Loucy (cell line): ENCODE measurements at regions not wholly inside any gene's neighbourhood (a gene's known extent, or its start where the extent isn't known, plus 50 kb on each side); places are given as distances from the start of the nearest gene placed in this dataset.

Experiments used
- H2AFZ ChIP-seq: fragments of 200-600 bp; sonication (generic); 2 replicates; pipeline ENCODE4 v1.6.0; 2016; ENCODE audit warnings: antibody characterized with exemption, mild to moderate bottlenecking, low read length, moderate library complexity
- H3F3A ChIP-seq: fragments of 200-600 bp; 2 replicates; pipeline ENCODE4 v1.6.0; 2016; ENCODE audit warnings: antibody characterized with exemption, low read depth, mild to moderate bottlenecking
- H3K27me3 ChIP-seq: fragments of 200-600 bp; sonication (generic); 2 replicates; pipeline ENCODE4 v1.6.1; 2014; ENCODE audit warnings: low read length, mild to moderate bottlenecking; ENCODE audit not compliant: insufficient read depth, poor library complexity, severe bottlenecking
- H3K36me3 ChIP-seq: fragments of 200-600 bp; sonication (generic); 2 replicates; pipeline ENCODE4 v1.6.1; 2016; ENCODE audit warnings: low read length; ENCODE audit not compliant: insufficient read depth
- H3K4me1 ChIP-seq: fragments of 200-600 bp; sonication (generic); 2 replicates; pipeline ENCODE4 v1.5.1; 2014; ENCODE audit warnings: low read length, mild to moderate bottlenecking; ENCODE audit not compliant: insufficient read depth, poor library complexity, severe bottlenecking
- H3K4me2 ChIP-seq: fragments of 200-600 bp; sonication (generic); 2 replicates; pipeline ENCODE4 v1.6.0; 2014; ENCODE audit warnings: antibody characterized with exemption, low read length, low read depth, mild to moderate bottlenecking; ENCODE audit not compliant: poor library complexity, severe bottlenecking
- H3K4me3 ChIP-seq: fragments of 200-600 bp; sonication (generic); 2 replicates; pipeline ENCODE4 v1.5.1; 2014; ENCODE audit warnings: low read length, mild to moderate bottlenecking, mixed read lengths; ENCODE audit not compliant: poor library complexity, severe bottlenecking
- H3K79me2 ChIP-seq: fragments of 200-600 bp; sonication (generic); 2 replicates; pipeline ENCODE4 v1.6.1; 2014; ENCODE audit warnings: low read length; ENCODE audit not compliant: insufficient read depth
- H3K9ac ChIP-seq: fragments of 200-600 bp; sonication (generic); 2 replicates; pipeline ENCODE4 v1.6.0; 2014; ENCODE audit warnings: mild to moderate bottlenecking, low read depth, low read length, moderate library complexity; ENCODE audit not compliant: poor library complexity, severe bottlenecking
- H3K9me2 ChIP-seq: fragments of 200-600 bp; sonication (generic); replicated peaks from 2 replicates; pipeline ENCODE4 v1.6.1; 2016; ENCODE audit warnings: low read depth, low read length, mixed read lengths
- H3K9me3 ChIP-seq: fragments of 200-600 bp; sonication (generic); 2 replicates; pipeline ENCODE4 v1.6.1; 2014; ENCODE audit warnings: mild to moderate bottlenecking, antibody characterized with exemption, low read length, low read depth; ENCODE audit not compliant: insufficient read depth
- H4K20me1 ChIP-seq: fragments of 200-600 bp; sonication (generic); 2 replicates; pipeline ENCODE4 v1.6.0; 2014; ENCODE audit warnings: antibody characterized with exemption, low read length, mild to moderate bottlenecking; ENCODE audit not compliant: insufficient read depth, poor library complexity, severe bottlenecking
- CTCF ChIP-seq: fragments of 200-600 bp; sonication (generic); conservative IDR thresholded peaks from 2 replicates; pipeline ENCODE4 v1.5.1; 2014; ENCODE audit warnings: mild to moderate bottlenecking, antibody characterized with exemption, low read length
- EZH2phosphoT487 ChIP-seq: fragments of 200-600 bp; IDR thresholded peaks from 2 replicates; pipeline ENCODE4 v1.6.1; 2018; ENCODE audit warnings: antibody characterized with exemption, mild to moderate bottlenecking, moderate library complexity, borderline replicate concordance

DNA sequence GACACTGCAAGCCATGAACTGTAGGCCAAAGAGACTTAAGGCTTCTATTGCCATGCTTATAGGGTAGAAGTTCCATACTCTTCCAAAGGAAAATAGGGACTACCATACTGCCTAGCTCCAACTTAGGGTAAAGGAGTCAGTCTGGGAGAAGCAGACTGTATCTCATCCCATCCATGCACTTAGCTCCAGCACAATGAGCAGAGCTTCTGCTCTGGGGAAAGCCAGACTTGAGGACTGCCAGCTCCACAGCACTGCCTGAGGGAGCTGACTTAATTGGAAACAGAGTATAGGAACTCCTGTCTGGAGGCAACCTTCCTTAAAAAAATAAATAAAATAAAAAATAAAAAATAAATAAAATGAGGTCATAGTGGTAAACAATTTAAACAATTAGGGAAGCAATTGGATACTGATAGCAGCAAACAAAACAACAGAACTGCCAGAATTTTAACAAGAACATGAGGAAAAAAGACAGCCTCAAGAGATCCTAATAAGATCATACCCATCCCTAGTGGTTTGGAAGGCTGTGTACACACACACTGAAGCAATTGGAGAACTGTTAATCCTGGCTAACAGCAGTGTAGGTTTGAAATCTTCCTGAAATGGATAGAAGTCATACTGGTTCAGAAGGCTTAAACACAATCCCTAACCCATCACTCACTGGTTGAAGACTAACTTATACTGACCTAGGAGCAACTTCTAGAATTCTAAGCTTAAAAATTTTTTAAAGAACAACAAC lies 550.1 kb downstream of the TBC1D4 start:
- Histone ChIP-seq H3K36me3 (no peaks in the 10 kb centered on the region), H4K20me1 (no peaks in the 10 kb centered on the region), H3K4me1 (no peaks in the 10 kb centered on the region), H3K4me3 (no peak overlapping the region), H3K9me3 (no peaks in the 10 kb centered on the region), H3K9me2 (no peaks in the 10 kb centered on the region), H3K79me2 (no peaks in the 10 kb centered on the region), H3K9ac (no peak overlapping the region), H3K27me3 (no peaks in the 10 kb centered on the region), H2AFZ (no peak overlapping the region), H3F3A (no peaks in the 10 kb centered on the region), H3K4me2 (no peak overlapping the region)
- TF ChIP-seq EZH2phosphoT487 (no peak), CTCF (no peak)

- Histone ChIP-seq H4K20me1 (no peaks in the 10 kb centered on the region), H3K36me3 (no peaks in the 10 kb centered on the region), H3K9ac (no peak overlapping the region), H3K4me2 (no peak overlapping the region), H3F3A (no peaks in the 10 kb centered on the region), H3K9me2 (no peaks in the 10 kb centered on the region), H3K79me2 (no peaks in the 10 kb centered on the region), H3K27me3 (no peaks in the 10 kb centered on the region), H3K9me3 (no peaks in the 10 kb centered on the region), H3K4me1 (no peaks in the 10 kb centered on the region), H3K4me3 (no peak overlapping the region), H2AFZ (no peak overlapping the region)
- TF ChIP-seq CTCF (no peak), EZH2phosphoT487 (no peak)
These were observed 551.4 kb downstream of the TBC1D4 start for GRCh38 chr13:74930402-74931165.

- Histone ChIP-seq H3K4me3 (no peak overlapping the region), H3K4me2 (no peak overlapping the region), H3K9ac (no peak overlapping the region), H3K27me3 (no peaks in the 10 kb centered on the region), H4K20me1 (no peaks in the 10 kb centered on the region), H3K79me2 (no peaks in the 10 kb centered on the region), H2AFZ (no peak overlapping the region), H3K9me2 (no peaks in the 10 kb centered on the region), H3F3A (no peaks in the 10 kb centered on the region), H3K9me3 (no peaks in the 10 kb centered on the region), H3K4me1 (no peaks in the 10 kb centered on the region), H3K36me3 (no peaks in the 10 kb centered on the region)
- TF ChIP-seq CTCF (no peak), EZH2phosphoT487 (no peak)
These were observed 552.5 kb downstream of the TBC1D4 start for GRCh38 chr13:74929436-74929835.
